Left ventricle myocardium superior (tissue), 1 donor: ENCODE measurements at regions not wholly inside any gene's neighbourhood (a gene's known extent, or its start where the extent isn't known, plus 50 kb on each side); places are given as distances from the start of the nearest gene placed in this dataset.
"Not testable (repeated sequence)": the region's sequence is repeated elsewhere in the genome, so short reads cannot be mapped to it uniquely, and the experiment has no call there.

Source experiments
- ATAC-seq: fragments of 200-7000 bp; cut with Tn5 transposase; one replicate; pipeline ENCODE4 v1.9.1; 2020; ENCODE audit warnings: mild to moderate bottlenecking, moderate library complexity
- DNase-seq: peaks from one replicate; pipeline ENCODE4 v3.0.0-alpha.2; 2020
- intact Hi-C: fragments of 100-400 bp; cut with micrococcal nuclease; formaldehyde crosslinking; loops from one replicate; pipeline ENCODE4 v1.11.0; 2022
- donor health status: DM: no; HTN: yes; CAD: no; lungs with severe emphysema.

DNA sequence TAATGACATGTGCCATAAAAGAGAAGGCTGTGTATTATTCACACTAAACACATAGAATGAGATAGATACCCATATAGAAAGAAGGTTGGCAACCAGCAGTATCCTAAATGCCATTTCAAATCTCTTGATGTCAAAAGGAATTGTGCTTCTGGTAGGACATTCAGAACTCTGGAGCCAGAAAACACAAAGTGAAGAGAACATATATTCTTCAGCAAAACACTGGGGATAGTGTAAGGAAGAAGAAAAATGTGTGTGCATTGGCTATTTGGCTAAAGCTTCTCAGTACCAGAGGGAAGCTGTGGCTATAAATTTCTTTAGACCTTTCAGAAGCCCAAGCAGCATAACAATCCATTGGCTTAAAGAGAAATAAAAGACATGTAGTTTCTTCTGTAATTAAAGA, 551.6 kb upstream of the C9orf72 start:
- ATAC-seq (no peak), DNase-seq (no peak)
- intact Hi-C loops, result no loop called here

DNA sequence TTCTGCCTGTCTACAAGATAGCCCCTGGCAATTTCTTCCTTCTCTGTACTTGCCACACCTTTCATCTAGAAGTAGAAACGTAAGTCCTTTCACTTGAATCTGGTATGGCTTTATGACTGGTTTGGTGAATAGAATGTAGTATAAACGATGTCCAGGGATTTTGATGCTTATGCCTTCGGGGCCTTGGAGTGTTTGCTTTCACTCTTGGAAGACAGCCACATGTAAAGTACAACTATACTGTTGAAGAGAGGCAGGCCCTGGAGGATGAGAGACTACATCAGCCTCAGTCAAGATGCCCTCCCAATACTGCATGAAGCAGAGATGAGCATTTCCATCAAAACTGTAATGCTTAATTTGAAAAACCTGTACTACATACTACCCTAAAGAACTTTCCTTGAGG, 553.8 kb upstream of the C9orf72 start:
- DNase-seq (no peak), ATAC-seq (no peak)
- intact Hi-C loops, result no loop called here

DNA sequence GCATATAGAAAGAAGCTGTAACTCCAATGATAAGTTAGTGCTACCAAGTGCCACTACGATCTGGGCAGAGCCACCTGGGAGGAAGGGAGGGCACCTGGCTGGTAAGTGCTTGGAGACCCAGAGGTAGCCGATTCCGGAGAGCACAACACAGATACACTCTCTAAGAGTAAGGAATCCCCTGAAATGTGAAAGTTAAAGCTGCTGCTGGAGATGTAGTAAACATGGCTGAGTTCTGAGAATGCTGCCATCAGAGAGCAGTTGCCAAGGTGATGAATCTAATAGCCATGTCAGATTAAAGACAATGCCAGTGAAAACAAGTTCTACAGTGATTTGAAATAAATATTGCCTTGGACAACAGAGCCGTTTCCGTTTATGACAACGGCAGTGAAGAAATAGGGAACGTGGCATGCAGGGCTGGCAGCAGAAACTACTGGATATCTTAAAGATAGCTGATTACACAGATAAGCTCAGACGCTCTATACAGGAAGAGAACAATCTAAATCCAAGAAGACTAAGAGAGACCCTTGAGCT, 561.2 kb upstream of the C9orf72 start:
- DNase-seq, result no peak
- ATAC-seq, result no peak
- intact Hi-C loops, result no loop called here

DNA sequence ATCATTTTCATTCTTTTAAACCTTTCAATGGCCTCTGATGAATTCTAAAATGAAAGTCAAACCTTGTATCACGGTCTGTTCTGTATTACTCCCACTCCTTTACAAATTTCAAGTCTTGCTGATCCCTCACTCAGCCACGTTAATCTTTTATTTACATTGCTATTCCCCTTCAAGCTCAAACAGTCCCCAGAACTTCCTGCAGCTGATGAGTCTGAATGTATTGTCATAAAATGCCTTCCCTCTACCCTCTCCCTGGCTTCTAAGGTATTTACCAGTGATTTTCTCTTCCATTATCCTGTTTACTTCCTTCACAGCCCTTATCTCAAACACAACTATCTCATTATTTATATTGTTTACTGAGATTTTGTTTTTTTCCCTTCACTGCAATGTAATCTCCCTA, 562.3 kb upstream of the C9orf72 start:
- no peak for DNase-seq
- intact Hi-C loops, result no loop called here
- ATAC-seq, result no peak

DNA sequence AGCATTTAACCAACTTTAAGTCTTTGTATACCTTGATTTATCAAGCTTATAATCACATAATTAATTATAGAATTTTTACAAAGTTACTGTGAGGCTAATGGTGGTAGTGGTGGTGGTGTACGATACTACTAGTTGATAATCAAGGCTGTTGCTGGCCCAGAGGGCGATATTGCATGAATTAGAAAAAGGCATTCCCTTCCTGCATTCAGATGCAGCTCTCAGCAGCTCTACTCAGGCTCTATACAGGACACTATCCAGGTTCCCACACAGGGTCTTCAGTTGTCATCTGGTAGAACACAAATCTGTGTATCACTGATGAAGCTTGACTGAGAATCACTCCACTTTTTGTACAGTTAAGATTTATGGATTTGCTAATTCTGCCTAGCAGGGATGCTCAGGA, 562.8 kb upstream of the C9orf72 start:
- DNase-seq, result no peak
- intact Hi-C loops, result no loop called here
- no peak for ATAC-seq

DNA sequence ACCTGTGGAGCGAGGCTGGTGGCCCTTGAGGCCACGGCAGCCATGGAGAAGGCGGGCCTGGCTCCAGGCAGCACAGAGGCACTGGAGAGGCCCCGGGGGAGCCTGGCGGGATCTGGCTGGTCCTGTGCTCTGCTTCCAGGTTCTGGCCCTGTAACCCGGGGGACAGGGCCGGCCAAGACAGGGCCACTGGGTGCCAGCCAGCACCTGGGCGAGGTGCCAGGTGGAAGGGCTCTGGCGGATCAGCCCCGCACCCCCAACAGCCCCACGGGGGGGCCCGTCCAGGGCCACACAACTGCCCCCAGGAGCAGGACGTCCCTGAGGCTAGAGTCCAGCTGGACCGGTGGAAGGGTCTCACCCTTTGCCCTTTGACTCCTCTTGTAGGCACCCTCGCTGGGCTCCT, 574.1 kb upstream of the C9orf72 start:
- ATAC-seq, intact Hi-C loops, DNase-seq: not testable (repeated sequence)

DNA sequence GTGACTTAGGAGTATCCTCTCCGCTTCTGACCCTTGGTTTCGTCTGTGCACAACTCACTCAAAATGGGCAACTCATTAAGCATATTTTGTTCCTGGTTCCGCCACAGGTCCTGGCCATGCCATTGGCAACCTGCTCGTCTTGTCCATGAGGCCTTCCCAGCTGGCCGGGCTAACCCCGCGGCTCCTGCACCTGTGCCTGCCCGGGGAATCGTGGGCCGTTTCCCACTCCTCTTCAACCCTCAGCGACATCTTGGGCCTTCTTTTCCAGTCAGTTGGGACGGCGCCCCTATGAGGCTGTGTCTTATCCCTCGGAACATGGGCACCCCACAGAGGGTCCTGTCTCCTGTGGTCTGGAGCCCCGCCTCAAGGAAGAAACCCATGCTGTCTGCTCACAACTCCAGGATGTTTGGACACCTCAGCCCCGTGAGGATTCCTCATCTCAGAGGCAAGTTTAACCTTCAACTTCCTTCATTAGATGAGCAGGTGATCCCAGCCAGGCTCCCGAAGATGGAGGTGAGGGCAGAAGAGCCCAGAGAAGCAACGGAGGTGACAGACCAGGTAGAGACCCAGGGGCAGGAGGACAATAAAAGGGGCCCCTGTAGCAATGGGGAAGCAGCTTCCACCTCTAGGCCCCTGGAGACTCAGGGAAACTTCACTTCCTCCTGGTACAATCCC, 574.8 kb upstream of the C9orf72 start:
- DNase-seq, intact Hi-C loops, ATAC-seq: not testable (repeated sequence)

DNA sequence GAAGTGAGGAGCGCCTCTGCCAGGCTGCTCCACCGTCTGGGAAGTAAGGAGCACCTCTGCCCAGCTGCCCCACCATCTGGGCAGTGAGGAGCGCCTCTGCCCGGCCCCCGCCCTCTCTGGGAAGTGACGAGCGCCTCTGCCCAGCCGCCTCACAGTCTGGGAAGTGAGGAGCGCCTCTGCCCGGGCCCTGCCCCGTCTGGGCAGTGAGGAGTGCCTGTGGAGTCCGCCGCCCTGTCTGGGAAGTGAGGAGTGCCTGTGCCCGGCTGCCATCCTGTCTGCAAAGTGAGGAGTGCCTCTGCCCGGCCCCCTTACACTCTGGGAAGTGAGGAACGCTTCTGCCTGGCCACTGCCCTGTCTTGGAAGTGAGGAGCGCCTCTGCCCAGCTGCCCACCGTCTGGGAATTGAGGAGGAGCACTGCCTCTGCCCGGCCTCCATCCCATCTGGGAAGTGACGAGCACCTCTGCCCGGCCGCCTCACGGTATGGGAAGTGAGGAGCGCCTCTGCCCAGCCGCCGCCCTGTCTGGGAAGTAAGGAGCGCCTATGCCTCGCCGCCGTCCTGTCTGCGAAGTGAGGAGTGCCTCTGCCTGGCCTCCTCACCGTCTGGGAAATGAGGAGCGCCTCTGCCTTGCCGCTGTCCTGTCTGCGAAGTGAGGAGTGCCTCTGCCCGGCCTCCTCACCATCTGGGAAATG, 576.2 kb upstream of the C9orf72 start:
- intact Hi-C loops, DNase-seq, ATAC-seq: not testable (repeated sequence)

DNA sequence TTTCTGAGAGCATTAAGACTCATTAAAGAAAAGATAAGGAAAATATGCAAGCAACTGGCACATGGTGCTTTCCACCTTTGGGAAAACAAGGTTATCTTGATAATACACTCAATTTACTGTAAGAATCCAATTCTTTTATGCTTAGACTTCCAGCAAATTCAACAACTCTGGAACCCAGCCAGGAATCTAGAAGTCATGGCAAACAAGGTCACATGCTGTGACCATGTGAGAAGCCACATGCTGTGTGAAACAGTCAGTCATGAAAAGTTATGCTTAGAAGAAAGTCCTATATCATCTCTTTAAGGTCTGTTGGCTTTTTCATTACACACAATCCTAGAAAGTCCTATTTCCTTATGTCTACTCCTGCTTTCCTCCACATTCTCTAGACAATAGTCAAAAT, 581.8 kb upstream of the C9orf72 start:
- DNase-seq (no peak), ATAC-seq (no peak)
- intact Hi-C loops, result no loop called here

DNA sequence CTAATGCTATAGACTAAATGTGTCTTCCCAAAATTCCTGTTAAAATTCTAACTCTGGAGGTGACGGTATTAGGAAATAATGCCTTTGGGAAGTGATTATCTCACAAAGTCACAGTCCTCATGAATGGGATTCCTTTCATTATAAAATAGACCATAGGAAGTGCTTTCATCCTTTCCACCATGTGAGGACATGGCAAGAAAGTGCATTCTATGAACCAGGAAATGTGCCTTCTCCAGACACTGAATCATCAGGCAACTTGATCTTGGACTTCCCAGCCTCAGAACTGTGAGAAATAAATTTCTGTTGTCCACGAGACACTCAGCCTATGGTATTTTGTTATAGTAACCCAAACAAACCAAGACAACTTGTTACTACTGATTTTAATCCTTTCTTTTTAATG, 582.4 kb upstream of the C9orf72 start:
- intact Hi-C loops, result no loop called here
- no peak for ATAC-seq

DNA sequence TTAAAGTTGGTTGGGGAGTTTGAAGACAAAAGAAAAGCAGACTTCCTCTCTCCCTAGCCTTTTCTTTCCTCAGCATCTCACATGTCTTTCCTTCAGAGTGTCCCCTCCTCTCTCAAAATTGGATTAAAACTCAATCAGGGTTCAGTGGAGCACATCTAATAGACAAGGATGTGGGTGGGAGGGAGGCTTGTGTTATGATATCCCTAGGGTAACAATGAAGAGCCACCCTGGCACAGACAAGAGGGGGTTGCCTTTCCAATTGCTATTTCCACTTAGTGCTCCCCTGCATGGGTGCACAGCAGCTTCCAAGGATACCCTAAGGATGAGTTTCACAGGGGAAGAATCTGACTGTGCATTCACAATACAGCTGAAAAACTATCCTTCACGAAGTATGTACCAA, 585.2 kb upstream of the C9orf72 start:
- ATAC-seq (no peak), DNase-seq (no peak)
- intact Hi-C loops, result no loop called here

More for the DNA sequence above, 582.4 kb upstream of the C9orf72 start:
- DNase-seq, result no peak

DNA sequence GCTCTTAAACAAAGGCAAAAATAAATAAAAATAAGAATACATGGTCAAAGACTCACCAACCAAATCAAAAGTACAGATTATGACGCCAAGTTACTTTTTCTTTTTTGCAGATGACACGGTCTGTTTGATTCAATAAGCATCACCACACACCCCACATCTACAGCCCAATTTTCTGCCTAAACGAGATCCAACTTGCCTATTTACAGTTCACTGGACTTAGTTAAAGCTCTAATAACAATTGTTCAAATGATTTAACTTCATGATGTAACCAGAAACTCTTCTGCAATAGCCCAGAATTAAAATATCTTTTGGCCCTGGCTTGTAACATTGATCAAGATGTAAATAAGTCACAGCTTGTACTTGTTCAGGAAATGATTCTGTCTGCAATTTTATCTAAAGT, 590.3 kb upstream of the C9orf72 start:
- DNase-seq (no peak), ATAC-seq (no peak)
- intact Hi-C loops, result no loop called here

DNA sequence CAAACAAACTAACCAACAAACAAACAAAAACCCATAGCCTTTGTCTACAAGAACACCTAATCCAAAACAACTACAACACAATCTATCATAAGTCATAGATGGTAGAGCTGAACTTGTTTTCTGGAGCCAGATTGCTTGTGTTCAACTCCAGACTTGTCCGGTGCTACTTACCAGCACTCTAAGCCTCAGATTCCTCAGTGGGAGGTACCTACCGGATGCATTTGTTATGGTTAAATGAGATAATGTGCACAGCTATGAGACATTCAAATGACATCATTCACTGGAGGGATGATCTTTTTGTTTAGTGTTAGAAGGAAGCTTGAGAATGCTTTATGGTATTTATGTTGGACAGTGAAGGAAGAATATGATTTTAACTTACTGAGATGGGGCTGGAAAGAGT, 592.9 kb upstream of the C9orf72 start:
- DNase-seq (no peak), ATAC-seq (no peak)
- intact Hi-C loops, result no loop called here

DNA sequence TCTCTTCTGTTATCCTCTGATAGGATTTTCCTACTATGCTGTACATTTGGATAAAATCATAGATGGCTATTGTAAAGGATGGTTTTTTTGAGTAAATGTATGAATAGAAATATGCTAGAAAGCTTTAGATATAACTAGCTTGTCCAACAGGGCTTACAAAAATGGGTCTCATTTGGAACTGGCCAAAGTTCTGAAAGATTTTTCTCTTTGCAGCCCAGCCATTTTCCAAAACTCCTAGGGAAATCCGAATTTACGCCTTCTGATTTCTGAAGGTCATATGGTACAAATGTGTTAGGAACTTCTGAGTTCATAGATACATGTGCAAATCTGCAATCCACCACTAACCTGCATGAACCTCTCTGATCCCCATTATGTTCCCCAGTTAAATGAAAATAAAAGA, 603.9 kb upstream of the C9orf72 start:
- DNase-seq (no peak), ATAC-seq (no peak)
- intact Hi-C loops, result no loop called here

DNA sequence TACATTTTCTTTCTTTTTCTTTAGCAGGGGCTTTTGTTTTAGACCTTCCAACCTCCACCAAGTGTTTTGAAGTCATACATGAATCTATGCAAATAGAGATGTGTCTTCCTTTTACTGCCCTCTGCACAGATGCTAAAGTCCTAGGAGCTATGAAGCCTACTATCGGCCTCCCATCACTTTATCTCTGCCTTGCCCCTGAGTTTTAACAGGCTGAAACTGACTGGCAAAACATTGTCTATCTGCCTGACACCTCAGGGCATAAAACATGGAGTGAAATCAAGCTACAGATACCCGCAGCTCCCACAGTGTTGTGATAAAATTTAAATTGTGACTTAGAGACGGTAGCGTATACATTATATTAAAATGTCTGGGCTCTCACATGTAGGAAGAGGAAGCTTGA, 604.6 kb upstream of the C9orf72 start:
- ATAC-seq, result no peak
- intact Hi-C loops, result no loop called here
- no peak for DNase-seq

DNA sequence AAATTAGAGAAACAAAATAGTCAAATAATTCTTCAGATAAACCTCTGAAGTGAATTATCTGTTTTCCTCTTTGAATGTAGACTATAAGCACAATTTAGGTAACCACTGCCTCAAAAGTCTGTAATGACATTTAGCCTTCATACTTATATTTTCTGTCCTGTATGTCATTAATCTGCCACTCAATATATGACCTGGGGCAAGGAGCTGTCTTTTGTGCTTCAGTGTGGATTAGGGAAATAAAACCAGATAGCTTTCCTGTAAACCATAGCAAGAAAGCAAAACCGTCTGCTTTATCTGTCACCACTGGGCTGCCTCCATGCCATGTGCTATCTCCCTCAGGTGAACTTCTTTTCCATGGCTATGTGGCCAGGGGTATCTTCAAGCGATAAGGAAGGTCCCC, 606.6 kb upstream of the C9orf72 start:
- ATAC-seq (no peak), DNase-seq (no peak)
- intact Hi-C loops, result no loop called here

DNA sequence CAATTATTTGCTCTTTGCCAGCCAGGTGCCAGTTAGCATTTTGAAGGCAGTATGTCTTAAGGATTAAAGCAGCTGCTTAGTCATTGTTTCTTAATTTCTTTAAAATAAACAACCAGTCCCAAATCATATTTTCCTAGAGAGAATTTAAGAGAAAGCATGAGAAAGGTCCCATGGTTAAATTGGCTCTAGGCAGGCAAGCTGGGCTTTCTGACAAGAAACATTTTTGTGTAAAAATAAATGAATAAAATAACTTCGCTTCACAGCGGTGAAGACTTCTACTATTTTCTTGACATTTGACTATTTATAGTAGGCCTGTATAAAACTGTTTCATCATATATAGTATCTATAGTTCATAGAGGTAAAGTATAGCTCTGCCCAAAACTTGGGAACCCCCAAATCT, 617.7 kb upstream of the C9orf72 start:
- intact Hi-C loops, result no loop called here
- ATAC-seq (no peak), DNase-seq (no peak)

DNA sequence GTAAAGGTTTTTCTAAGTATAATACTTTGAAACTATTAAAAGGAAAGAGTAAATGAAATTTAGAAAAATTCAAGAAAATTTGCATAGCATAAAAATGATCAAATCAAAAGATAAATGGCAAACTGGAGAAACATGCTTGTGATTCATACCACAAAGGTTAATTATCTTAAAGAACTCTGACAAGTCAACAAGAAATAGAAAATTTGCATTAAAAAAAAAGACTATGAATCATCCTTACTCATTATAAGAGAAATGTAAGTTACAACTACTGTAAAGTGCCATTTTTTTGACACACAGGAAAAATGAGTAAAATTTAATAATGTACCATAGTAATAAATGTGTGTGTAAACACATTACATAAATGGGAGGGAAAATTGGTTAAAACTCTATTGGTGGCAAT, 624.4 kb upstream of the C9orf72 start:
- ATAC-seq, result no peak
- intact Hi-C loops, result no loop called here
- DNase-seq, result no peak

DNA sequence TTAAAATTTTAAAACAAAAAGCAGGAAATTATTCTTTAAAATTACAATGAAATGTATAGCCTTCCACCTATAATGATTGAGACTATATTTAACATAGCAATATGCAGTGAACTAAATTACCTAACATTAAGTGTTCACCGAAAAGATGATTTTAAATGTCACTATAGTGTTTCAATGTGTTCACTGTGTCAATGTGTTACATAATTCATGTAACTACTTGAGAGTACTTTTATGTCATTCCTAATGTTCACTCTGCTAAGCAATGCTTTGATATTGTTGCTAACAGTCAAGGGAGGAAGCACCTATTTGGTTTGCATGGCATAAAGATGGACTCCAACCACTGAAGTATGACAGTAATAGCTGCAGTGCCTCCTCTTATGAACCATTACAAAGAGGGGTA, 629.8 kb upstream of the C9orf72 start:
- DNase-seq, result no peak
- ATAC-seq, result no peak
- intact Hi-C loops, result no loop called here

DNA sequence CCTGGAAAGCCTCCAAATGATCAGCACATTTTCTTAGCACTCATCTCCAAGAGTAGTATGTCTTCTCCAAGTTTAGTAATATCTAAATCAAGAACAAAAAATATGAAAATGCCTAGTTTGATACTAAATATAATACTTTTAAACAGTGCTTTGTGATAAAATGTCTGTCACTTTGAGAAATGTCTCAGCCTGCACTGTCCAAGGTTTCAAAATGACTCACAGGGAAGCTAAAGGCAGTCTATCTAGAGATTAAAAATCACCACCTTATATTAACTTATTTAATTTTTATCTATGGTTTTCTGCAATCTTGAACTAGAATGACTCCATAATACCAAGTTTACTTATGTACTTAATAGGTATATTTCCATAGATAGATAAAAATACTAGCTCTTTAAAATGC, 633.0 kb upstream of the C9orf72 start:
- DNase-seq (no peak), ATAC-seq (no peak)
- intact Hi-C loops, result no loop called here

DNA sequence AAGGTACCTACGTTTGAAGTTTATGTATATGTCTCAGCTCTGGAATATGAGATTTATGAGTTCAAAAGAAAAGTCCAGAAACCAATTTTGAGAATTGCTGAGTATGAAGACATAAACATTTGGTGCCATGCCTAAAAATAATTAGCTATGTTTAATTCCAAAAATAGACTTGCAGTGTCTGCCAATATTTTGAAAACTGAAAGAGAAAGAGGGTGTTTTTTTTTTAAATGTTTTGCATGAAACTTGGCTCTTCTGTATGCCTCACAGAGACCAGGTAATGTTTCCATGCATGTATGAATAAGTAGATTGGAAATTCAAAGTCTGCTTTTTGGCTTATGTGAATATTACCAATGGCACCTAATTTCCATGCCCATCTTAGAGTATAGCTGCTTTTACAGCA, 634.4 kb upstream of the C9orf72 start:
- DNase-seq (no peak), ATAC-seq (no peak)
- intact Hi-C loops, result no loop called here
